A549 (cell line): ENCODE measurements at regions not wholly inside any gene's neighbourhood (a gene's known extent, or its start where the extent isn't known, plus 50 kb on each side); places are given as distances from the start of the nearest gene placed in this dataset.

Experiments
- BHLHE40 ChIP-seq: IDR thresholded peaks from 2 replicates; pipeline ENCODE4 v1.6.1; 2012; ENCODE audit warnings: low read depth, low read length, inconsistent platforms
- FOSL2 ChIP-seq, 2 experiments: fragments of 450-650 bp in 1 of 2; fragments of >200 bp in 1 of 2; sonication (Bioruptor Twin) in 1 of 2; formaldehyde crosslinking; IDR thresholded peaks; 2 replicates each; pipeline versions ENCODE4 v1.5.0 to v1.6.1; 2016 to 2020; ENCODE audit warnings: mild to moderate bottlenecking in 1 of 2, moderate library complexity in 1 of 2
- JUN ChIP-seq, 2 experiments: fragments of >200 bp; sonication (Bioruptor Twin); formaldehyde crosslinking; IDR thresholded peaks; 2 replicates in 1 of 2; 3 replicates in 1 of 2; pipeline ENCODE4 v1.6.1; 2016 to 2017
- PHF8 ChIP-seq: fragments of 200-600 bp; sonication (generic); IDR thresholded peaks from 2 replicates; pipeline ENCODE4 v1.6.1; 2016; ENCODE audit warnings: low read depth, mild to moderate bottlenecking, antibody characterized with exemption, moderate library complexity, borderline replicate concordance
- POLR2A ChIP-seq: IDR thresholded peaks from 2 replicates; pipeline ENCODE4 v1.6.1; 2012; ENCODE audit warnings: mild to moderate bottlenecking, low read length
- RCOR1 ChIP-seq: fragments of 150-350 bp; IDR thresholded peaks from 2 replicates; pipeline ENCODE4 v1.6.1; 2014; ENCODE audit warnings: antibody characterized with exemption, low read length, low read depth
- TF ChIP-seq, protein P1 (sequence below): fragments of >200 bp; sonication (Bioruptor Twin); formaldehyde crosslinking; IDR thresholded peaks from 3 replicates; pipeline ENCODE4 v1.6.1; 2016
- TF ChIP-seq, protein P2 (sequence below): fragments of >200 bp; sonication (Bioruptor Twin); formaldehyde crosslinking; IDR thresholded peaks from 3 replicates; pipeline ENCODE4 v1.5.1; 2016

DNA sequence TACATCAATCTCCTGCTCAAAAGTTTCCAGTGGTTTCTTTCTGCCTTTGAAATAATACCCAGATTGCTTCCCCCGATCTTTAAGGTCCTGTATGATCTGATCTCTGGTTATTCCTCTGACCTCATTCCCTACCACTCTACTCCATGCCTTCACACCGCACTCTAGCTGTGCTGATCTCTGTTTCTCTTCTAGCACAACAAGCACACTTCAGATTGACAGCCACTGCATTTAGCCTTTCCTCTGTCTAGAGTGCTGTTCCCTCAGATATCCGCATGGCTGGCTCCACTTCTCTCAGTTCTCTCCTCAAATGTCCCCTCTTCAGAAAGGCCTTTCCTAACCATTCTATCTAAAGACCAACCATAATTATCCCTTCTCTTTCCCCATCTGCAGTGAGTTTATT is 370.4 kb upstream of the FGF13 start:
- TF ChIP-seq, protein P1, sequence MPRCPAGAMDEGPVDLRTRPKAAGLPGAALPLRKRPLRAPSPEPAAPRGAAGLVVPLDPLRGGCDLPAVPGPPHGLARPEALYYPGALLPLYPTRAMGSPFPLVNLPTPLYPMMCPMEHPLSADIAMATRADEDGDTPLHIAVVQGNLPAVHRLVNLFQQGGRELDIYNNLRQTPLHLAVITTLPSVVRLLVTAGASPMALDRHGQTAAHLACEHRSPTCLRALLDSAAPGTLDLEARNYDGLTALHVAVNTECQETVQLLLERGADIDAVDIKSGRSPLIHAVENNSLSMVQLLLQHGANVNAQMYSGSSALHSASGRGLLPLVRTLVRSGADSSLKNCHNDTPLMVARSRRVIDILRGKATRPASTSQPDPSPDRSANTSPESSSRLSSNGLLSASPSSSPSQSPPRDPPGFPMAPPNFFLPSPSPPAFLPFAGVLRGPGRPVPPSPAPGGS: no peak
- TF ChIP-seq, protein P2, sequence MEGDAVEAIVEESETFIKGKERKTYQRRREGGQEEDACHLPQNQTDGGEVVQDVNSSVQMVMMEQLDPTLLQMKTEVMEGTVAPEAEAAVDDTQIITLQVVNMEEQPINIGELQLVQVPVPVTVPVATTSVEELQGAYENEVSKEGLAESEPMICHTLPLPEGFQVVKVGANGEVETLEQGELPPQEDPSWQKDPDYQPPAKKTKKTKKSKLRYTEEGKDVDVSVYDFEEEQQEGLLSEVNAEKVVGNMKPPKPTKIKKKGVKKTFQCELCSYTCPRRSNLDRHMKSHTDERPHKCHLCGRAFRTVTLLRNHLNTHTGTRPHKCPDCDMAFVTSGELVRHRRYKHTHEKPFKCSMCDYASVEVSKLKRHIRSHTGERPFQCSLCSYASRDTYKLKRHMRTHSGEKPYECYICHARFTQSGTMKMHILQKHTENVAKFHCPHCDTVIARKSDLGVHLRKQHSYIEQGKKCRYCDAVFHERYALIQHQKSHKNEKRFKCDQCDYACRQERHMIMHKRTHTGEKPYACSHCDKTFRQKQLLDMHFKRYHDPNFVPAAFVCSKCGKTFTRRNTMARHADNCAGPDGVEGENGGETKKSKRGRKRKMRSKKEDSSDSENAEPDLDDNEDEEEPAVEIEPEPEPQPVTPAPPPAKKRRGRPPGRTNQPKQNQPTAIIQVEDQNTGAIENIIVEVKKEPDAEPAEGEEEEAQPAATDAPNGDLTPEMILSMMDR: no peak
- TF ChIP-seq FOSL2 (IDR thresholded peaks at IDR 0.05) (no peak), FOSL2 (CRISPR knock-in tag; IDR thresholded peaks at IDR 0.05) (no peak), RCOR1 (no peak), BHLHE40 (no peak), POLR2A (no peak), PHF8 (no peak), JUN (IDR thresholded peaks at IDR 0.05) (no peak)
